Trophoblast cell (in vitro differentiated cells and primary cell): ENCODE measurements at regions not wholly inside any gene's neighbourhood (a gene's known extent, or its start where the extent isn't known, plus 50 kb on each side); places are given as distances from the start of the nearest gene placed in this dataset.
"Not testable (repeated sequence)": the region's sequence is repeated elsewhere in the genome, so short reads cannot be mapped to it uniquely, and the experiment has no call there.

Experiments
- DNase-seq, 2 donors: peaks; one replicate each; pipeline ENCODE4 v3.0.0-alpha.2; 2016
- H2AFZ ChIP-seq: 2 replicates; pipeline ENCODE4 v1.6.1; 2013; ENCODE audit warnings: low read length, moderate library complexity, mild to moderate bottlenecking; ENCODE audit not compliant: insufficient read depth, poor library complexity
- H2AK5ac ChIP-seq: 2 replicates; pipeline ENCODE4 v1.6.1; 2013; ENCODE audit warnings: mild to moderate bottlenecking, low read length
- H2BK120ac ChIP-seq: 2 replicates; pipeline ENCODE4 v1.6.1; 2013; ENCODE audit warnings: low read length, mild to moderate bottlenecking, moderate library complexity; ENCODE audit not compliant: insufficient read depth, poor library complexity
- H2BK12ac ChIP-seq: 2 replicates; pipeline ENCODE4 v1.6.1; 2013; ENCODE audit warnings: mild to moderate bottlenecking, low read length, moderate library complexity
- H2BK5ac ChIP-seq: 2 replicates; pipeline ENCODE4 v1.6.1; 2013; ENCODE audit warnings: low read length, low read depth, moderate library complexity, mild to moderate bottlenecking; ENCODE audit not compliant: poor library complexity
- H3K14ac ChIP-seq: 2 replicates; pipeline ENCODE4 v1.6.1; 2013; ENCODE audit warnings: mild to moderate bottlenecking, low read length
- H3K18ac ChIP-seq: 2 replicates; pipeline ENCODE4 v1.6.1; 2013; ENCODE audit warnings: mild to moderate bottlenecking, low read length
- H3K23ac ChIP-seq: 2 replicates; pipeline ENCODE4 v1.6.1; 2013; ENCODE audit warnings: low read length
- H3K27ac ChIP-seq: 2 replicates; pipeline ENCODE4 v1.5.1; 2013; ENCODE audit warnings: low read depth, mild to moderate bottlenecking, inconsistent platforms, low read length, moderate library complexity
- H3K27me3 ChIP-seq: 2 replicates; pipeline ENCODE4 v1.6.1; 2013; ENCODE audit warnings: inconsistent platforms, mild to moderate bottlenecking, low read length, moderate library complexity; ENCODE audit not compliant: insufficient read depth
- H3K36me3 ChIP-seq, 2 experiments: 1 replicate in 1 of 2; 2 replicates in 1 of 2; pipeline ENCODE4 v1.6.1; 2013; ENCODE audit warnings: low read length in 2 of 2, mild to moderate bottlenecking in 2 of 2, moderate library complexity in 1 of 2; ENCODE audit not compliant: insufficient read depth in 2 of 2, control insufficient read depth in 1 of 2
- H3K4ac ChIP-seq: 2 replicates; pipeline ENCODE4 v1.6.1; 2013; ENCODE audit warnings: low read depth, mild to moderate bottlenecking, low read length, moderate library complexity
- H3K4me1 ChIP-seq, 2 experiments: 1 replicate in 1 of 2; 2 replicates in 1 of 2; pipeline ENCODE4 v1.6.1; 2013; ENCODE audit warnings: low read length in 2 of 2, mild to moderate bottlenecking in 2 of 2, moderate library complexity in 1 of 2; ENCODE audit not compliant: insufficient read depth in 2 of 2, control insufficient read depth in 1 of 2
- H3K4me2 ChIP-seq: 2 replicates; pipeline ENCODE4 v1.6.1; 2013; ENCODE audit warnings: inconsistent platforms, mild to moderate bottlenecking, low read length, moderate library complexity
- H3K4me3 ChIP-seq: 2 replicates; pipeline ENCODE4 v1.5.1; 2013; ENCODE audit warnings: mild to moderate bottlenecking, low read depth, low read length, inconsistent platforms
- H3K79me1 ChIP-seq: one replicate; pipeline ENCODE4 v1.6.1; 2013; ENCODE audit warnings: low read length
- H3K79me2 ChIP-seq: 2 replicates; pipeline ENCODE4 v1.6.1; 2013; ENCODE audit warnings: low read length, mild to moderate bottlenecking; ENCODE audit not compliant: control insufficient read depth, insufficient read depth, poor library complexity
- H3K9ac ChIP-seq: 2 replicates; pipeline ENCODE4 v1.6.1; 2013; ENCODE audit warnings: mild to moderate bottlenecking, low read length
- H3K9me3 ChIP-seq: 2 replicates; pipeline ENCODE4 v1.6.1; 2013; ENCODE audit warnings: low read depth, mild to moderate bottlenecking, control low read depth, inconsistent platforms, low read length; ENCODE audit not compliant: insufficient read depth
- H4K12ac ChIP-seq: 2 replicates; pipeline ENCODE4 v1.6.1; 2013; ENCODE audit warnings: low read depth, mild to moderate bottlenecking, low read length, moderate library complexity
- H4K8ac ChIP-seq: 2 replicates; pipeline ENCODE4 v1.6.1; 2013; ENCODE audit warnings: low read depth, mild to moderate bottlenecking, low read length, moderate library complexity
- H4K91ac ChIP-seq: one replicate; pipeline ENCODE4 v1.6.1; 2013; ENCODE audit warnings: low read depth, mild to moderate bottlenecking, low read length, moderate library complexity
- WGBS: extraction: QIAGEN DNeasy Blood & Tissue Kit; methylation state at CpG from one replicate; pipeline ENCODE4 v1.1.7; 2013; ENCODE audit warnings: missing lambda C conversion rate; ENCODE audit not compliant: insufficient read length, insufficient coverage; ENCODE audit errors: extremely low coverage; 5-methylcytosine and 5-hydroxymethylcytosine counted together

GRCh38 chr13:21261487-21262216 is 85.2 kb downstream of the MRPL57 start:
- not testable (repeated sequence) for H3K79me2 ChIP-seq, H3K27me3 ChIP-seq, H2BK12ac ChIP-seq, H4K91ac ChIP-seq, H3K4ac ChIP-seq, H2AFZ ChIP-seq, H3K4me2 ChIP-seq, DNase-seq, H4K8ac ChIP-seq, H4K12ac ChIP-seq, H2BK5ac ChIP-seq, H3K23ac ChIP-seq, H3K4me3 ChIP-seq, H3K9ac ChIP-seq, H3K79me1 ChIP-seq, H3K18ac ChIP-seq, H3K36me3 ChIP-seq, H3K27ac ChIP-seq, H2BK120ac ChIP-seq, H2AK5ac ChIP-seq, H3K9me3 ChIP-seq, H3K14ac ChIP-seq, H3K4me1 ChIP-seq
- WGBS: no CpG with 5 or more reads among the region's 9 CpGs

DNA sequence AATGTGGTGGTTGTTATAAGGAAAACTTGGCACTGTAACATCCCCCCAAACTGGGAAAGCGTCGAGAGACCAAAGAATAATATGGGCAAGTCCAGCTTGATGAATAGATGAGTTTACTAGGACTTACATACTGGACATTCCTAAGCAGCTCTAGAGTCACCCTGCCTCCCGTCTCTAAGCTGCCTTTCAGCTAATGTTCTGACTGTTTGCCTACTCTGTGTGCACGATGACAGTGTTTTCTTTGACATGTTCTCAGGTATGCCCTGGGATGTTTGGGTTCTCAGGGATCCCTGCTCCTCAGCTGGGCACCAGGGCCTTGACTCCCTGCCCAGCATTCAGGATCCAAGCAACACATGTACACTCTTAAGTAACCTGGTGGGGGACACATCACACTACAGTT is 87.5 kb downstream of the MRPL57 start:
- H2BK5ac ChIP-seq, H3K36me3 ChIP-seq, H3K4me1 ChIP-seq, DNase-seq, H3K4me2 ChIP-seq, H2BK120ac ChIP-seq, H3K9me3 ChIP-seq, H4K8ac ChIP-seq, H2AFZ ChIP-seq, H3K4ac ChIP-seq, H3K27ac ChIP-seq, H3K23ac ChIP-seq, H3K18ac ChIP-seq, H3K4me3 ChIP-seq, H3K9ac ChIP-seq, H3K79me1 ChIP-seq, H3K79me2 ChIP-seq, H3K27me3 ChIP-seq, H4K91ac ChIP-seq, H2AK5ac ChIP-seq, H4K12ac ChIP-seq, H3K14ac ChIP-seq, H2BK12ac ChIP-seq: not testable (repeated sequence)
- WGBS: no CpG with 5 or more reads among the region's 4 CpGs

GRCh38 chr13:21268485-21268884 is 92.0 kb downstream of the MRPL57 start:
- H2AFZ ChIP-seq, H3K4me3 ChIP-seq, H2BK120ac ChIP-seq, H3K36me3 ChIP-seq, H3K79me2 ChIP-seq, H4K8ac ChIP-seq, H2BK12ac ChIP-seq, H2AK5ac ChIP-seq, DNase-seq, H4K91ac ChIP-seq, H4K12ac ChIP-seq, H3K4me2 ChIP-seq, H3K27ac ChIP-seq, H3K4me1 ChIP-seq, H3K9ac ChIP-seq, H3K79me1 ChIP-seq, H3K4ac ChIP-seq, H2BK5ac ChIP-seq, H3K9me3 ChIP-seq, H3K23ac ChIP-seq, H3K18ac ChIP-seq, H3K14ac ChIP-seq, H3K27me3 ChIP-seq: not testable (repeated sequence)
- no CpG with 5 or more reads among the region's 1 CpG for WGBS

DNA sequence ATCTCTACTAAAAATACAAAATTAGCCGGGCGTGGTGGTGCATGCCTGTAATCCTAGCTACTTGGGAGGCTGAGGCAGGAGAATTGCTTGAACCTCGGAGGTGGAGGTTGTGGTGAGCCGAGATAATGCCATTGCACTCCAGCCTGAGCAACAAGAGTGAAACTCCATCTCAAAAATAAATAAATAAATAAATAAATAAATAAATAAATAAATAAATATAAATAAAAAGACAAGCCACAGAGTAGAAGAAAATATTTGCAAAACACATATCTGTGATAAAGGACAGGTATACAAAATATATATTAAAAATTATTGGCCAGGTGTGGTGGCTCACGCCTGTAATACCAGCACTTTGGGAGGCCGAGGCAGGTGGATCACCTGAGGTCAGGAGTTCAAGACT is 96.0 kb downstream of the MRPL57 start:
- not testable (repeated sequence) for H3K9me3 ChIP-seq, H3K79me2 ChIP-seq, H3K27ac ChIP-seq, H2AK5ac ChIP-seq, H3K27me3 ChIP-seq, H3K14ac ChIP-seq, H2BK12ac ChIP-seq, H3K4ac ChIP-seq, H3K4me1 ChIP-seq, H4K8ac ChIP-seq, H3K4me2 ChIP-seq, H3K36me3 ChIP-seq, H3K79me1 ChIP-seq, H3K9ac ChIP-seq, H3K18ac ChIP-seq, H2AFZ ChIP-seq, H2BK5ac ChIP-seq, H3K23ac ChIP-seq, H4K12ac ChIP-seq, H4K91ac ChIP-seq, H3K4me3 ChIP-seq, DNase-seq, H2BK120ac ChIP-seq
- no CpG with 5 or more reads among the region's 6 CpGs for WGBS
